PC-9 (cell line): ENCODE measurements at regions not wholly inside any gene's neighbourhood (a gene's known extent, or its start where the extent isn't known, plus 50 kb on each side); places are given as distances from the start of the nearest gene placed in this dataset.
"Not testable (repeated sequence)": the region's sequence is repeated elsewhere in the genome, so short reads cannot be mapped to it uniquely, and the experiment has no call there.

Experiments used
- BruUV-seq: library from RNA; stranded (reverse); fragments of 400-500 nt; replicated peaks from 2 replicates; lab custom pipeline; 2021; lab: Mats Ljungman, UMichigan
- CTCF ChIA-PET: fragments of 300-600 bp; sonication (Branson Sonifier 250); formaldehyde crosslinking; loops from one replicate; lab custom pipeline; 2022; ENCODE audit warnings: antibody characterized with exemption; lab: Charles Lee
- POLR2A ChIA-PET: fragments of 300-600 bp; sonication (Branson Sonifier 250); formaldehyde crosslinking; loops from one replicate; lab custom pipeline; 2022; ENCODE audit warnings: antibody characterized with exemption; ENCODE audit not compliant: unreplicated experiment; lab: Charles Lee
- DNase-seq, 2 experiments: peaks; one replicate each; pipeline versions ENCODE4 v3.0.0 to v3.0.0-alpha.2; 2015 to 2022; ENCODE audit warnings: mixed read lengths in 1 of 2
- H2AFZ ChIP-seq: fragments of 200-600 bp; sonication (generic); 2 replicates; pipeline ENCODE4 v1.8.1; 2017; ENCODE audit warnings: antibody characterized with exemption
- H3F3A ChIP-seq: fragments of 200-600 bp; sonication (generic); 2 replicates; pipeline ENCODE4 v1.8.1; 2017; ENCODE audit warnings: antibody characterized with exemption, mild to moderate bottlenecking, low read depth; ENCODE audit not compliant: insufficient read depth
- H3K27ac ChIP-seq: fragments of 200-600 bp; sonication (generic); 2 replicates; pipeline ENCODE4 v1.6.1; 2016; ENCODE audit warnings: mixed run types
- H3K27me3 ChIP-seq: fragments of 200-600 bp; sonication (generic); 2 replicates; pipeline ENCODE4 v1.6.1; 2016; ENCODE audit warnings: low read depth, mixed run types; ENCODE audit not compliant: insufficient read depth
- H3K36me3 ChIP-seq: fragments of 200-600 bp; sonication (generic); 2 replicates; pipeline ENCODE4 v1.6.1; 2016; ENCODE audit warnings: low read depth, mixed run types
- H3K4me1 ChIP-seq: fragments of 200-600 bp; sonication (generic); replicated peaks from 2 replicates; pipeline ENCODE4 v1.6.1; 2016; ENCODE audit warnings: mixed run types; ENCODE audit not compliant: insufficient read depth
- H3K4me2 ChIP-seq: fragments of 200-600 bp; sonication (generic); 2 replicates; pipeline ENCODE4 v1.6.1; 2017; ENCODE audit warnings: mixed run types
- H3K4me3 ChIP-seq: fragments of 200-600 bp; sonication (generic); 2 replicates; pipeline ENCODE4 v1.6.1; 2016; ENCODE audit warnings: mixed run types
- H3K79me2 ChIP-seq: fragments of 200-600 bp; sonication (generic); 2 replicates; pipeline ENCODE4 v1.6.1; 2017; ENCODE audit warnings: low read depth, mixed run types
- H3K9me2 ChIP-seq: fragments of 200-600 bp; sonication (generic); 2 replicates; pipeline ENCODE4 v1.8.1; 2017; ENCODE audit warnings: mild to moderate bottlenecking; ENCODE audit not compliant: insufficient read depth
- H3K9me3 ChIP-seq: fragments of 200-600 bp; sonication (generic); 2 replicates; pipeline ENCODE4 v1.8.1; 2016; ENCODE audit warnings: low read depth; ENCODE audit not compliant: insufficient read depth
- H4K20me1 ChIP-seq: fragments of 200-600 bp; sonication (generic); 2 replicates; pipeline ENCODE4 v1.8.1; 2017; ENCODE audit not compliant: insufficient read depth
- CTCF ChIP-seq: fragments of 200-600 bp; sonication (generic); conservative IDR thresholded peaks from 2 replicates; pipeline ENCODE4 v1.6.1; 2017; ENCODE audit warnings: mixed run types, antibody characterized with exemption, mild to moderate bottlenecking, moderate library complexity
- EZH2 ChIP-seq: fragments of 200-600 bp; sonication (generic); IDR thresholded peaks from 2 replicates; pipeline ENCODE4 v1.8.0; 2017; ENCODE audit warnings: antibody characterized with exemption, low read depth
- intact Hi-C: fragments of 100-400 bp; cut with micrococcal nuclease; formaldehyde crosslinking; loops from one replicate; pipeline ENCODE4 v1.10.0; 2022; ENCODE audit not compliant: unreplicated experiment

DNA sequence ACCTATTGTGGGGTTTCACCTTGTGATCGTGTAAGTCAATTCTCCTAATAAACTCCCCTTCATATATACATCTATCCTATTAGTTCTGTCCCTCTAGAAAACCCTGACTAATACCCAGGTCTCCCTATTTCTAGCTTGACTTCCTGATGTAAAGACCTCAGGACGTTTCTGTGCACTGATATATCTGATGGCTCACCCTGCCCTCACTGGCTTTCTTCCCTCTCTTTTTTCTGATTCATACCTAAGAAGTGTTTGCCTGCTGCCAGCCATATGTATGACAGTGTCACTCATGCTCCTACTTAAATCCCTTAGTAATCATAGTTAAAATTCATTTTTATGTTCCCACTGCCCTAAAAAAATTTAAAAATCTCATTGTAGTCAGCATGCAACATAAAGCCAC is 124.8 kb upstream of the CCNG1 start:
- intact Hi-C loops, result no loop called here

GRCh38 chr5:163313049-163313448 is 124.3 kb upstream of the CCNG1 start:
- POLR2A ChIA-PET, BruUV-seq, intact Hi-C loops, H3K79me2 ChIP-seq, H3F3A ChIP-seq, H3K4me2 ChIP-seq, DNase-seq, H3K4me1 ChIP-seq, H3K9me2 ChIP-seq, H2AFZ ChIP-seq, H3K27me3 ChIP-seq, H3K4me3 ChIP-seq, H3K9me3 ChIP-seq, H3K27ac ChIP-seq, CTCF ChIA-PET, H3K36me3 ChIP-seq, H4K20me1 ChIP-seq: not testable (repeated sequence)

More for the DNA sequence above, 124.8 kb upstream of the CCNG1 start:
- no peaks in the 10 kb centered on the region for H3K79me2 ChIP-seq
- H3K27me3 ChIP-seq, result no peaks in the 10 kb centered on the region
- no peaks in the 10 kb centered on the region for H3K4me1 ChIP-seq
- ChIA-PET CTCF (no interaction called here), POLR2A (no interaction called here)
- no peaks in the 10 kb centered on the region for H3F3A ChIP-seq
- H3K9me3 ChIP-seq, result no peaks in the 10 kb centered on the region
- no peak overlapping the region for H3K27ac ChIP-seq
- H3K36me3 ChIP-seq, result no peaks in the 10 kb centered on the region
- no TSS peak for BruUV-seq
- H3K9me2 ChIP-seq, result peaks cover 3% of the 10 kb centered on the region; the same call in 1 of the 2 replicates
- H3K4me3 ChIP-seq, result no peak overlapping the region
- no peak overlapping the region for H3K4me2 ChIP-seq
- DNase-seq, result no peak
- H2AFZ ChIP-seq, result no peak overlapping the region
- no peaks in the 10 kb centered on the region for H4K20me1 ChIP-seq
- no peak for TF ChIP-seq CTCF
- TF ChIP-seq EZH2, result no peak

GRCh38 chr5:163316374-163316773 is 121.0 kb upstream of the CCNG1 start:
- H3K27ac ChIP-seq, H3K36me3 ChIP-seq, DNase-seq, H4K20me1 ChIP-seq, BruUV-seq, CTCF ChIA-PET, H3K4me2 ChIP-seq, H3K27me3 ChIP-seq, H3K9me2 ChIP-seq, intact Hi-C loops, H2AFZ ChIP-seq, H3K4me1 ChIP-seq, H3K9me3 ChIP-seq, H3K79me2 ChIP-seq, POLR2A ChIA-PET, H3K4me3 ChIP-seq, H3F3A ChIP-seq: not testable (repeated sequence)

GRCh38 chr5:163318707-163319106 is 118.7 kb upstream of the CCNG1 start:
- H3K36me3 ChIP-seq, result no peaks in the 10 kb centered on the region
- no peaks in the 10 kb centered on the region for H3K9me2 ChIP-seq
- ChIA-PET POLR2A (no interaction called here), CTCF (no interaction called here)
- H3K27me3 ChIP-seq, result 0 out of 2 replicates have a peak, but pooled peaks cover 3% of the 10 kb centered on the region
- no peak overlapping the region for H3K4me2 ChIP-seq
- intact Hi-C loops, result no loop called here
- no peaks in the 10 kb centered on the region for H3F3A ChIP-seq
- no peaks in the 10 kb centered on the region for H3K9me3 ChIP-seq
- H4K20me1 ChIP-seq, result no peaks in the 10 kb centered on the region
- no TSS peak for BruUV-seq
- no peaks in the 10 kb centered on the region for H3K79me2 ChIP-seq
- H3K4me3 ChIP-seq, result no peak overlapping the region
- DNase-seq, result no peak
- H3K4me1 ChIP-seq, result no peaks in the 10 kb centered on the region
- H2AFZ ChIP-seq, result no peak overlapping the region
- no peak for TF ChIP-seq CTCF
- no peak for TF ChIP-seq EZH2
- H3K27ac ChIP-seq, result no peak overlapping the region
